Nephron progenitor cell (in vitro differentiated cells): ENCODE measurements at regions not wholly inside any gene's neighbourhood (a gene's known extent, or its start where the extent isn't known, plus 50 kb on each side); places are given as distances from the start of the nearest gene placed in this dataset.

Experiments
- DNase-seq: peaks from one replicate; pipeline ENCODE4 v3.0.0; 2021
- H3K27ac Mint-ChIP-seq: 2 replicates; pipeline ENCODE4 v1.8.0; 2021; ENCODE audit warnings: mild to moderate bottlenecking, moderate library complexity, mixed read lengths
- H3K27me3 Mint-ChIP-seq: 2 replicates; pipeline ENCODE4 v1.8.0; 2021; ENCODE audit warnings: mild to moderate bottlenecking, low read depth, mixed read lengths; ENCODE audit not compliant: poor library complexity
- H3K36me3 Mint-ChIP-seq: 2 replicates; pipeline ENCODE4 v1.8.0; 2021; ENCODE audit warnings: low read depth, mixed read lengths
- H3K4me1 Mint-ChIP-seq: 2 replicates; pipeline ENCODE4 v1.8.0; 2021; ENCODE audit warnings: mixed read lengths
- H3K4me3 Mint-ChIP-seq: 2 replicates; pipeline ENCODE4 v1.8.0; 2021; ENCODE audit warnings: mild to moderate bottlenecking, moderate library complexity, mixed read lengths
- H3K9me3 Mint-ChIP-seq: 2 replicates; pipeline ENCODE4 v1.8.0; 2021; ENCODE audit warnings: mild to moderate bottlenecking, moderate library complexity, mixed read lengths
- TF ChIP-seq, protein P1 (sequence below): fragments of 200-600 bp; sonication (generic); IDR thresholded peaks from 2 replicates; pipeline ENCODE4 v1.5.0; 2021; ENCODE audit warnings: antibody characterized with exemption

DNA sequence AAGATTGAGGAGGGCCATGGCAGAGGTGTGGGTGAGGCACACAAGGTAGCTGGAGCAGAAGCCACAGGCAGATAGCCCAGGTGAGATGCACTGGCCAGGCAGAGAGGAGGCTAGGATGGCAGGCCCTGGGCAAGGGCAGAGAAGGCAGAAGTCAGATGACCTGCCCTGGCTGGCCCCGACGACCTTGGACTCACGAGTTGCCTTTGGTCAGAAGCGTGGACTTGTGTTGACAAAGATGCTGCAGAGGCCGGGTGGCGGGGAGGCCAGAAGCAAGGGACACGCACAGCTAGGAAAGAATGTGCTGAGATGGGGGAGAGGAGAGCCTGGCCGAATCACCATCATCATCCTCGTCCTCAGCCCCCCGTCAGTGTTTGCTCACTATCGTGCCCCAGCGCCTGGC lies 123.7 kb downstream of the RBFOX3 start:
- TF ChIP-seq, protein P1, sequence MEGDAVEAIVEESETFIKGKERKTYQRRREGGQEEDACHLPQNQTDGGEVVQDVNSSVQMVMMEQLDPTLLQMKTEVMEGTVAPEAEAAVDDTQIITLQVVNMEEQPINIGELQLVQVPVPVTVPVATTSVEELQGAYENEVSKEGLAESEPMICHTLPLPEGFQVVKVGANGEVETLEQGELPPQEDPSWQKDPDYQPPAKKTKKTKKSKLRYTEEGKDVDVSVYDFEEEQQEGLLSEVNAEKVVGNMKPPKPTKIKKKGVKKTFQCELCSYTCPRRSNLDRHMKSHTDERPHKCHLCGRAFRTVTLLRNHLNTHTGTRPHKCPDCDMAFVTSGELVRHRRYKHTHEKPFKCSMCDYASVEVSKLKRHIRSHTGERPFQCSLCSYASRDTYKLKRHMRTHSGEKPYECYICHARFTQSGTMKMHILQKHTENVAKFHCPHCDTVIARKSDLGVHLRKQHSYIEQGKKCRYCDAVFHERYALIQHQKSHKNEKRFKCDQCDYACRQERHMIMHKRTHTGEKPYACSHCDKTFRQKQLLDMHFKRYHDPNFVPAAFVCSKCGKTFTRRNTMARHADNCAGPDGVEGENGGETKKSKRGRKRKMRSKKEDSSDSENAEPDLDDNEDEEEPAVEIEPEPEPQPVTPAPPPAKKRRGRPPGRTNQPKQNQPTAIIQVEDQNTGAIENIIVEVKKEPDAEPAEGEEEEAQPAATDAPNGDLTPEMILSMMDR: no peak
- no peak for DNase-seq
- no peaks in the 10 kb centered on the region for H3K36me3 Mint-ChIP-seq
- H3K9me3 Mint-ChIP-seq: no peaks in the 10 kb centered on the region
- no peak overlapping the region for H3K27ac Mint-ChIP-seq
- no peak overlapping the region for H3K4me3 Mint-ChIP-seq
- peaks cover 31% of the 10 kb centered on the region for H3K27me3 Mint-ChIP-seq
- peaks cover 53% of the 10 kb centered on the region for H3K4me1 Mint-ChIP-seq

DNA sequence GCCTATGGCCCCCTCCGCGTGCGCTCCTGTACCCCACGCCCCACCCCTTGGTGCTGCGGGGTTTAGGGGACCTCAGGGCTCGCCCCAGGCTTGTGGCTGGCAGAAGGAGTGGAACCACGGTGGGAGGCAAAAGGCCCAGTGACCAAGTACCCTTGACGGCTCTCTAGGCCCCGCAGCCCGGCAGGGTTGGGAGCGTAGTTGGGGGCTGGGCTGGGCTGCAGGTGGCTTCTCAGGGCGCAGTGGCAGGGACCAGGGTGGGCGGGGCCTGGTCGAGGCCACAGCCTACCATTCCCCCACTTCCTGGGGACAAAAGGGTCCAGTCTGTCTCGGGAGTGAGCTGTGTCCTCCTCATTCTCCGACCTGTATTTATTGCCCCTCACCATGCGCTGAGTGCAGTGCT lies 124.9 kb downstream of the RBFOX3 start:
- DNase-seq: no peak
- peaks cover 27% of the 10 kb centered on the region for H3K27me3 Mint-ChIP-seq
- no peaks in the 10 kb centered on the region for H3K9me3 Mint-ChIP-seq
- peaks cover 57% of the 10 kb centered on the region for H3K4me1 Mint-ChIP-seq
- H3K4me3 Mint-ChIP-seq: no peak overlapping the region
- H3K27ac Mint-ChIP-seq: peak overlapping the region; percentile 22
- TF ChIP-seq, protein P1: no peak
- H3K36me3 Mint-ChIP-seq: no peaks in the 10 kb centered on the region

DNA sequence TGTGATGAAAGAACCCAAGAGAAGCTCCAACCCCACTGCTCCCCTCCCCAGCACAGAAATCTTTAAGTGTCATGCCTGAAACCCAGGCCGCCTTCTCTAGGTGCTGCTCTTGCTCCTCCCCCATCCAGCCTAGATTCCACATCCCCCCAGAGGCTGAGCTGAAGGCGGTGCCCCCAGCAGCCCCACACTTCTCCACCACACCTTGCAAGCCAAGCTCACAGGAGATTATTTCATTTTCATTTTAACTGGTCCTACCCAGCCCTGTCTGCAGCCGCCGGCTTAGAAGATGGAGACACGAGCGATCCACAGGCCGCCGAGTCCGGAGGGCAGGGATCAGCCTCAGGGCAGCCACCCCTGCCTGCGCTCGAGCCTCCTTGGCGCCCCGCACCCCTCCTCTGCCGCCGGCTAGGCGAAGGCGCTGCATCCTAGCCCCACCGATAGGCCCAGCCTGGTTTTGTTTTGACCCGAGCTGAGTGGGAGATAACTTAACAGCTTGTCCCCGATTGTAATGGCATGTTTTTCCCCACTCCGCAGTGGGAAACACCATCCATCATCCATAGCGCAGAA lies 125.3 kb downstream of the RBFOX3 start:
- Mint-ChIP-seq H3K4me3 (no peak overlapping the region), H3K4me1 (peaks cover 59% of the 10 kb centered on the region), H3K27me3 (peaks cover 28% of the 10 kb centered on the region), H3K36me3 (no peaks in the 10 kb centered on the region), H3K9me3 (no peaks in the 10 kb centered on the region), H3K27ac (no peak overlapping the region)
- TF ChIP-seq, protein P1: no peak
- DNase-seq: no peak

DNA sequence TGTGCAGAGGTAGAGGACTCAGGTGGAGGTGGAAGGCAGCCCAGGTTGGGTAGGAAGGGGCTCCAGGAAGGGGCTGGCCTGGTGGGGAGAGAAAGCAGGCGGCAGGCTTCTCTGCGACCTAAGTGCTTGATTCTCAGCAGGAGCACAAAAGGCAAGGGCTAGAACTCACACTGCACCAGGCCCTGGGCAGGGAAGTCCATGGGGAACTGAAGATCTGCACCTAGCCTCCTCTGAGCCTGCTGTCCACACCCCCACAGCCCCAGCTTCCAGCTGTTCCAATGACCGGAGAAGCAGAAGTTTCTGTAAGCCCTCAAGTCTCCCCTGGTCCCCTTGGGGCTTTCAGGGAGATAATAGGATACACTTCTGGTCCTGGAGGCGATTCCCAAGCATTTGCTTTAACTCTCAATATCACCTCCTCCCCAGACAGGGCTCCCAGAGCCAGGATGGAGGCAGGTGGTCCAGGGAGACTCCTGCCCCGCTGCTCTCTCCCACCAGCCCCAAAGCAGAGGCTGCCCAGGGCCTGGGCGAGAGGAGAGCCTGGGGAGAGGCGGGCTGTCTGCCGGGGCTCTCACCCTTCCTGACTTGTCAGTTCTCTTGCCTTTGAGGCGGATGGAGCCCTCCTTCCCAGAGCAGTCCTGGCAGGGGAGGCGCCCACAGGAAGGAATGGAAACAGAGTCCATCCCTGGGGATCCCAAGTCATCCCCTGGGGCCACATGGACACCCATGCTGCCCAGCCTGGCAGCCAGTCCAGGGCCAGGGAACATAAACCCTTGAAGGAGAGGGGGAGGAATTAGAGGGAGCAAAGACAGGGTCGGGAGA lies 126.0 kb downstream of the RBFOX3 start:
- Mint-ChIP-seq H3K27ac (no peak overlapping the region), H3K4me1 (peaks cover 56% of the 10 kb centered on the region), H3K27me3 (peaks cover 32% of the 10 kb centered on the region), H3K4me3 (no peak overlapping the region), H3K9me3 (no peaks in the 10 kb centered on the region), H3K36me3 (no peaks in the 10 kb centered on the region)
- no peak for DNase-seq
- TF ChIP-seq, protein P1: no peak

DNA sequence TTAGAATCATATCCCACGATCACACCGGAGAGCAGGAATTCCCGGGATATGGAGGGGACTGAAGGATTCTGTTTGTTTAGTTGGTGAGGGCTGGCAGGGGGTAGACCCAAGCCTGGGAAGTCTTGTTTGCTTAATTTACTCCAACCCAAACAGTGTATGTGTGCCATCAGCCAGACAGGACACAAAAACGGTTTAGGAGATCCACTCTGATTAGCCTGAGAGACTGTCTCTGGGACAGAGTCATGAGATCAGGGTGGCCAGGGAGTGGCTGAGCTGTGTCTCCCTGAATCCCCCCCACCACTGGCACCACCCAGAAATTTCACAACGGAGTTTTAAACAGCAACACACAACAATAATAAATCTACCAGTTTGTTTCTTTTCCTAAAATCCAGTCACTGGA lies 127.0 kb downstream of the RBFOX3 start:
- peaks cover 36% of the 10 kb centered on the region for H3K27me3 Mint-ChIP-seq
- H3K9me3 Mint-ChIP-seq: no peaks in the 10 kb centered on the region
- H3K4me3 Mint-ChIP-seq: no peak overlapping the region
- no peaks in the 10 kb centered on the region for H3K36me3 Mint-ChIP-seq
- DNase-seq: no peak
- no peak overlapping the region for H3K27ac Mint-ChIP-seq
- H3K4me1 Mint-ChIP-seq: peaks cover 61% of the 10 kb centered on the region
- TF ChIP-seq, protein P1: no peak
